ENCODE measurements at regions not wholly inside any gene's neighbourhood (a gene's known extent, or its start where the extent isn't known, plus 50 kb on each side); places are given as distances from the start of the nearest gene placed in this dataset.

GRCh38 chr10:106114656-106115186 is 1049.8 kb downstream of the SORCS1 start:
- Mint-ChIP-seq H3K27me3 (ENCODE audit: low read depth) (no peaks in the 10 kb centered on the region), H3K4me3 (ENCODE audit: low read depth) (no peak overlapping the region), H3K9me3 (peaks cover 16% of the 10 kb centered on the region), H3K4me1 (ENCODE audit: low read depth) (no peaks in the 10 kb centered on the region), H3K27ac (no peak overlapping the region), H3K36me3 (ENCODE audit: low read depth) (no peaks in the 10 kb centered on the region)
- DNase-seq (ENCODE audit: low spot score), result no peak
- intact Hi-C loops (cut with micrococcal nuclease), result no loop called here

DNA sequence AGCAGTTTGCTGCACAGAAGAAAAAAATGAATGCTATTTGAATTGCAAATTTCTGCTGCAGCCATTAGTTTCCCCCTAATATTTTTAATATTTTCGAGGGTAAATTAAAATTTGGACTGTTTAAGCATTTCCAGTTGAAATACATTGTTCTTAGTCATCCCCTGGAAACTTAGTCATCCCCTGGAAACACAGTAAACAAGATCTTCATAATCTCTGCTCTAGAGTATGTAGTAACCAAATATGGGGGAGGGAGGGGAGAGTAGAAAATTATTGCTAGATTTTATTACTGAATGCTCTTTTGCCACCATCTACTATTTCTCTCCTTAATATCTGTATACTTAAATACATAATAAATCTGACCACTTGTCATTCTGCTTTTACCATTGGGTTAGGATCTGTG is 1053.3 kb downstream of the SORCS1 start:
- no peaks in the 10 kb centered on the region for H3K27me3 Mint-ChIP-seq (ENCODE audit: low read depth)
- H3K4me1 Mint-ChIP-seq (ENCODE audit: low read depth), result no peaks in the 10 kb centered on the region
- DNase-seq (ENCODE audit: low spot score), result no peak
- H3K9me3 Mint-ChIP-seq, result no peaks in the 10 kb centered on the region
- H3K27ac Mint-ChIP-seq, result no peak overlapping the region
- no peak overlapping the region for H3K4me3 Mint-ChIP-seq (ENCODE audit: low read depth)
- intact Hi-C loops (cut with micrococcal nuclease), result no loop called here
- no peaks in the 10 kb centered on the region for H3K36me3 Mint-ChIP-seq (ENCODE audit: low read depth)

GRCh38 chr10:106107706-106108105 is 1056.8 kb downstream of the SORCS1 start:
- Mint-ChIP-seq H3K27me3 (ENCODE audit: low read depth) (no peaks in the 10 kb centered on the region), H3K36me3 (ENCODE audit: low read depth) (no peaks in the 10 kb centered on the region), H3K4me1 (ENCODE audit: low read depth) (no peaks in the 10 kb centered on the region), H3K9me3 (peaks cover 4% of the 10 kb centered on the region), H3K27ac (no peak overlapping the region), H3K4me3 (ENCODE audit: low read depth) (no peak overlapping the region)
- no peak for DNase-seq (ENCODE audit: low spot score)
- intact Hi-C loops (cut with micrococcal nuclease), result no loop called here

- intact Hi-C loops (cut with micrococcal nuclease), result no loop called here
- H3K4me1 Mint-ChIP-seq (ENCODE audit: low read depth), result no peaks in the 10 kb centered on the region
- no peak for DNase-seq (ENCODE audit: low spot score)
- no peaks in the 10 kb centered on the region for H3K36me3 Mint-ChIP-seq (ENCODE audit: low read depth)
- H3K27me3 Mint-ChIP-seq (ENCODE audit: low read depth), result no peaks in the 10 kb centered on the region
- no peak overlapping the region for H3K27ac Mint-ChIP-seq
- H3K4me3 Mint-ChIP-seq (ENCODE audit: low read depth), result no peak overlapping the region
- H3K9me3 Mint-ChIP-seq, result peaks cover 4% of the 10 kb centered on the region
Measured at GRCh38 chr10:106106114-106106513, 1058.4 kb downstream of the SORCS1 start.

- Mint-ChIP-seq H3K27me3 (ENCODE audit: low read depth) (no peaks in the 10 kb centered on the region), H3K4me3 (ENCODE audit: low read depth) (no peak overlapping the region), H3K36me3 (ENCODE audit: low read depth) (no peaks in the 10 kb centered on the region)
Measured at GRCh38 chr10:106089855-106090254, 1074.7 kb downstream of the SORCS1 start.

DNA sequence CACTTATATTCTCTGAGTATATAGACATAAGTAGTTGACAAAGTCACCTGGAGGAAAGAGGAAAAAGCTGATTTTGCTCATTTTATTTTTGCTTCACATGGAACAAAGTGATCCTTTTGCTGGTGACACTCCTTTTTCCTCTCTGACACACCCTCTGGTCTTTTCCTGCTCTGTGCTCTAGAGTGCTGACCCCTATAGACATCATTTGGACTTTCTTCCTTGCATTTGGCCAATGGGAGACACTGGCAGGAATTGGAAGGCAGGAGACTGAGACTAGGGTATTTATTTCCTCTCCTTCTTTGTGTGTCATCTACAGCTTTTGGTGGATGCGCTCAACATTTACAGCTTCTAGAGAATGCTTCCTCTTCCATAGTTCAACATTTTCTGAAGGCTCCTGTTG is 1078.1 kb downstream of the SORCS1 start:
- H3K9me3 Mint-ChIP-seq, result no peaks in the 10 kb centered on the region
- no peaks in the 10 kb centered on the region for H3K4me1 Mint-ChIP-seq (ENCODE audit: low read depth)
- no peaks in the 10 kb centered on the region for H3K27me3 Mint-ChIP-seq (ENCODE audit: low read depth)
- no peaks in the 10 kb centered on the region for H3K36me3 Mint-ChIP-seq (ENCODE audit: low read depth)
- intact Hi-C loops (cut with micrococcal nuclease), result no loop called here
- H3K4me3 Mint-ChIP-seq (ENCODE audit: low read depth), result no peak overlapping the region
- H3K27ac Mint-ChIP-seq, result no peak overlapping the region
- DNase-seq (ENCODE audit: low spot score), result no peak

More at GRCh38 chr10:106089855-106090254, 1074.7 kb downstream of the SORCS1 start:
- H3K27ac Mint-ChIP-seq, result no peak overlapping the region
- H3K9me3 Mint-ChIP-seq, result no peaks in the 10 kb centered on the region
- intact Hi-C loops (cut with micrococcal nuclease), result no loop called here
- no peaks in the 10 kb centered on the region for H3K4me1 Mint-ChIP-seq (ENCODE audit: low read depth)
- no peak for DNase-seq (ENCODE audit: low spot score)

GRCh38 chr10:106083572-106083971 is 1080.9 kb downstream of the SORCS1 start:
- no peaks in the 10 kb centered on the region for H3K9me3 Mint-ChIP-seq
- DNase-seq (ENCODE audit: low spot score), result no peak
- H3K27me3 Mint-ChIP-seq (ENCODE audit: low read depth), result no peaks in the 10 kb centered on the region
- H3K36me3 Mint-ChIP-seq (ENCODE audit: low read depth), result no peaks in the 10 kb centered on the region
- H3K27ac Mint-ChIP-seq, result no peak overlapping the region
- no peaks in the 10 kb centered on the region for H3K4me1 Mint-ChIP-seq (ENCODE audit: low read depth)
- H3K4me3 Mint-ChIP-seq (ENCODE audit: low read depth), result no peak overlapping the region
- intact Hi-C loops (cut with micrococcal nuclease), result no loop called here

DNA sequence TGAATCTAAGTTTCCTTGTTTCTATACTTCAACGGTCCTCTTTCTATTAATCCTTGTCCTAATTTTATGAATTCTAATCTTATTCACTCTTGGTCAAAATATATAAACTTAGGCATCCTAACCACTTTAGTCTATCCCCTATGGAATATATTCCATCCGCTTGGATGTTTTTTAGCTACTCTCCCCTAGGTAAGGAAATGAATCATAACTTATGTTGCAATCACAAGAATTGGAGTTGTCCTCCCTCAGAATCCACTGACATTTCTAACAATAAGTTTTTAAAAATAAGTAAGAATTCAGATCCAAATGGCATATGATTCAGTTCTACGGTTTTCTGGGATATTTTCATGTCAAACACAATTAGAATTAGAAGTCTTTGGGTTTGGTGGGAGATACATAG is 1081.6 kb downstream of the SORCS1 start:
- Mint-ChIP-seq H3K36me3 (ENCODE audit: low read depth) (no peaks in the 10 kb centered on the region), H3K27me3 (ENCODE audit: low read depth) (no peaks in the 10 kb centered on the region), H3K4me3 (ENCODE audit: low read depth) (no peak overlapping the region), H3K9me3 (no peaks in the 10 kb centered on the region), H3K4me1 (ENCODE audit: low read depth) (no peaks in the 10 kb centered on the region), H3K27ac (no peak overlapping the region)
- intact Hi-C loops (cut with micrococcal nuclease), result no loop called here
- no peak for DNase-seq (ENCODE audit: low spot score)

- intact Hi-C loops (cut with micrococcal nuclease), result no loop called here
- no peak for DNase-seq (ENCODE audit: low spot score)
- H3K9me3 Mint-ChIP-seq, result no peaks in the 10 kb centered on the region
- H3K27me3 Mint-ChIP-seq (ENCODE audit: low read depth), result no peaks in the 10 kb centered on the region
- H3K27ac Mint-ChIP-seq, result no peak overlapping the region
- H3K36me3 Mint-ChIP-seq (ENCODE audit: low read depth), result no peaks in the 10 kb centered on the region
- no peaks in the 10 kb centered on the region for H3K4me1 Mint-ChIP-seq (ENCODE audit: low read depth)
- no peak overlapping the region for H3K4me3 Mint-ChIP-seq (ENCODE audit: low read depth)
Measured at GRCh38 chr10:106078895-106079576, 1085.5 kb downstream of the SORCS1 start.

DNA sequence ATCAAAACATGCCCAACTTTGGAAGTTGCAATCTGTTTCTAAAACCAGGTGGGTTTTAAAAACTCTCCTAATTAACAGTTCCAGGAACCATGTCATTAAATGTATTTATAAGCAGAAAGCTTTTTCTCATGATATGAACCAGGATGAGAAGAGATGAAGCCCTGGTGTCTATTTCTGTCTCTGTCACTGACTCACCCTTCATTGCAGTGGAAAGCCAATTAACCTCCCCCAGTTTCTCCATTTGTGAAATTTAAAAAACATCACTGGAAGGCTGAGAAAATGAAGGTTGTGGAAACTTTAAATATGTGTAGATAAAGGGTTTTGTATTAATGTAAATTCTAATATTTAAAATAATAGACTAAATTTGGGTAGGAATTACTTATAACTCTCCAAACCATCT is 1088.0 kb downstream of the SORCS1 start:
- intact Hi-C loops (cut with micrococcal nuclease), result no loop called here
- H3K4me3 Mint-ChIP-seq (ENCODE audit: low read depth), result no peak overlapping the region
- no peaks in the 10 kb centered on the region for H3K36me3 Mint-ChIP-seq (ENCODE audit: low read depth)
- H3K4me1 Mint-ChIP-seq (ENCODE audit: low read depth), result no peaks in the 10 kb centered on the region
- H3K27me3 Mint-ChIP-seq (ENCODE audit: low read depth), result no peaks in the 10 kb centered on the region
- DNase-seq (ENCODE audit: low spot score), result no peak
- H3K27ac Mint-ChIP-seq, result no peak overlapping the region
- peaks cover 3% of the 10 kb centered on the region for H3K9me3 Mint-ChIP-seq

GRCh38 chr10:106053061-106053460 is 1111.4 kb downstream of the SORCS1 start:
- DNase-seq (ENCODE audit: low spot score), result no peak
- Mint-ChIP-seq H3K27me3 (ENCODE audit: low read depth) (no peaks in the 10 kb centered on the region), H3K4me3 (ENCODE audit: low read depth) (no peak overlapping the region), H3K9me3 (peaks cover 10% of the 10 kb centered on the region), H3K36me3 (ENCODE audit: low read depth) (no peaks in the 10 kb centered on the region), H3K4me1 (ENCODE audit: low read depth) (no peaks in the 10 kb centered on the region), H3K27ac (no peak overlapping the region)
- intact Hi-C loops (cut with micrococcal nuclease), result no loop called here

- DNase-seq (ENCODE audit: low spot score), result no peak
- no peaks in the 10 kb centered on the region for H3K27me3 Mint-ChIP-seq (ENCODE audit: low read depth)
- no peaks in the 10 kb centered on the region for H3K4me1 Mint-ChIP-seq (ENCODE audit: low read depth)
- intact Hi-C loops (cut with micrococcal nuclease), result no loop called here
- no peak overlapping the region for H3K27ac Mint-ChIP-seq
- no peaks in the 10 kb centered on the region for H3K36me3 Mint-ChIP-seq (ENCODE audit: low read depth)
- peaks cover 8% of the 10 kb centered on the region for H3K9me3 Mint-ChIP-seq
- no peak overlapping the region for H3K4me3 Mint-ChIP-seq (ENCODE audit: low read depth)
Measured at GRCh38 chr10:106044503-106044902, 1120.0 kb downstream of the SORCS1 start.

DNA sequence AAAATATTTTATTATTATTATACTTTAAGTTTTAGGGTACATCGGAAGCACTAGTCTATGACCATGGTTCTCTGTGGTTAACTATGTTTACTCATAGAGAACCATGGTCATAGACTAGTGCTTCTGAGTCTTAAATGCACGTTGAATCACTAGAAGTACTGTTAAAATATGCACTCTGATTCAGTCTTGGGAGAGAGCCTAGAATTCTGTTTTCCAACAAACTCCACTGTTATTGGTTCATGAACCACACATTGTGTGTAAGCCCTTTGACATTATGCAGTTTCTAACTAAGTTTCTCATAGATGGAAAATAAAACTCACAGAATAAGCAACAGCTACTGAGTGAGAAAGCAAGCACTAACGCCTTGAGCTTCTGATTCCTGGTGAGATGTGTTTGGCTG is 1120.6 kb downstream of the SORCS1 start:
- Mint-ChIP-seq H3K9me3 (peaks cover 8% of the 10 kb centered on the region), H3K27me3 (ENCODE audit: low read depth) (no peaks in the 10 kb centered on the region)

GRCh38 chr10:106038246-106038645 is 1126.3 kb downstream of the SORCS1 start:
- Mint-ChIP-seq H3K4me3 (ENCODE audit: low read depth) (no peak overlapping the region), H3K27ac (no peak overlapping the region), H3K9me3 (peaks cover 4% of the 10 kb centered on the region), H3K4me1 (ENCODE audit: low read depth) (no peaks in the 10 kb centered on the region), H3K36me3 (ENCODE audit: low read depth) (no peaks in the 10 kb centered on the region), H3K27me3 (ENCODE audit: low read depth) (no peaks in the 10 kb centered on the region)
- no peak for DNase-seq (ENCODE audit: low spot score)
- intact Hi-C loops (cut with micrococcal nuclease), result no loop called here

More for the DNA sequence above, 1120.6 kb downstream of the SORCS1 start:
- DNase-seq (ENCODE audit: low spot score), result no peak
- Mint-ChIP-seq H3K36me3 (ENCODE audit: low read depth) (no peaks in the 10 kb centered on the region), H3K27ac (no peak overlapping the region), H3K4me3 (ENCODE audit: low read depth) (no peak overlapping the region), H3K4me1 (ENCODE audit: low read depth) (no peaks in the 10 kb centered on the region)
- intact Hi-C loops (cut with micrococcal nuclease), result no loop called here
